Ectodermal cell (in vitro differentiated cells): ENCODE measurements at regions not wholly inside any gene's neighbourhood (a gene's known extent, or its start where the extent isn't known, plus 50 kb on each side); places are given as distances from the start of the nearest gene placed in this dataset.

Experiments used
- H3K27ac ChIP-seq: 2 replicates; pipeline ENCODE4 v1.7.0; 2013; ENCODE audit warnings: mild to moderate bottlenecking, low read depth, low read length; ENCODE audit not compliant: insufficient read depth, poor library complexity, severe bottlenecking
- H3K27me3 ChIP-seq: 2 replicates; pipeline ENCODE4 v1.7.0; 2013; ENCODE audit warnings: mild to moderate bottlenecking, low read length; ENCODE audit not compliant: insufficient read depth, control insufficient read depth, poor library complexity, severe bottlenecking
- H3K36me3 ChIP-seq: one replicate; pipeline ENCODE4 v1.7.0; 2013; ENCODE audit warnings: low read length; ENCODE audit not compliant: control insufficient read depth, insufficient read depth
- H3K4me1 ChIP-seq: one replicate; pipeline ENCODE4 v1.7.0; 2013; ENCODE audit warnings: low read length; ENCODE audit not compliant: control insufficient read depth, insufficient read depth
- H3K4me3 ChIP-seq: 2 replicates; pipeline ENCODE4 v1.7.0; 2013; ENCODE audit warnings: low read depth, low read length, control low read depth; ENCODE audit not compliant: insufficient read depth
- H3K9me3 ChIP-seq: 2 replicates; pipeline ENCODE4 v1.7.0; 2013; ENCODE audit warnings: mild to moderate bottlenecking, low read length, moderate library complexity; ENCODE audit not compliant: control insufficient read depth
- WGBS, 2 experiments: methylation state at CpG; one replicate each; pipeline ENCODE4 v1.1.7; 2013; ENCODE audit warnings: missing lambda C conversion rate in 2 of 2; 5-methylcytosine and 5-hydroxymethylcytosine counted together

DNA sequence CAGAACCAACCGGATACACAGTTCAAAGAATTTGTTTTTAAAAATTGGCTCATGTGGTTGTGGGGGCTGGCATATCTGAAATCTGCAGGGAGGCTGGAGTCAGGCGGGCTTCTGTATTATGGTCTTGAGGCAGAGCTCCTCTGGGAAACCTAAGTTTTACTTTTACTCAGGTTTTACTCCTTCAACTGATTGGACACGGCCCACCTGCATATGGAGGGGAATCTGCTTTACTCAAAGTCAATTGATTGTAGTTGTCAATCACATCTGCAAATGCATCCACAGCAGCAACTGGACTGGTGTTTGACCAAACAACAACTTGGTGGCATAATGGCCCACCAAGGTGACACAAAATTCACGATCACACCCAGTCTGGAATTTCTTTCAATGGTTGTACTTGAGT lies 103.4 kb downstream of the ERMARD start:
- H3K4me1 ChIP-seq: peaks cover 7% of the 10 kb centered on the region
- no peaks in the 10 kb centered on the region for H3K36me3 ChIP-seq
- H3K27ac ChIP-seq: no peak overlapping the region
- no peak overlapping the region for H3K4me3 ChIP-seq
- H3K9me3 ChIP-seq: no peaks in the 10 kb centered on the region
- 91 to 96% methylated on average over 4 of the region's 4 CpGs for WGBS, 2 experiments
- peaks cover 3% of the 10 kb centered on the region for H3K27me3 ChIP-seq

DNA sequence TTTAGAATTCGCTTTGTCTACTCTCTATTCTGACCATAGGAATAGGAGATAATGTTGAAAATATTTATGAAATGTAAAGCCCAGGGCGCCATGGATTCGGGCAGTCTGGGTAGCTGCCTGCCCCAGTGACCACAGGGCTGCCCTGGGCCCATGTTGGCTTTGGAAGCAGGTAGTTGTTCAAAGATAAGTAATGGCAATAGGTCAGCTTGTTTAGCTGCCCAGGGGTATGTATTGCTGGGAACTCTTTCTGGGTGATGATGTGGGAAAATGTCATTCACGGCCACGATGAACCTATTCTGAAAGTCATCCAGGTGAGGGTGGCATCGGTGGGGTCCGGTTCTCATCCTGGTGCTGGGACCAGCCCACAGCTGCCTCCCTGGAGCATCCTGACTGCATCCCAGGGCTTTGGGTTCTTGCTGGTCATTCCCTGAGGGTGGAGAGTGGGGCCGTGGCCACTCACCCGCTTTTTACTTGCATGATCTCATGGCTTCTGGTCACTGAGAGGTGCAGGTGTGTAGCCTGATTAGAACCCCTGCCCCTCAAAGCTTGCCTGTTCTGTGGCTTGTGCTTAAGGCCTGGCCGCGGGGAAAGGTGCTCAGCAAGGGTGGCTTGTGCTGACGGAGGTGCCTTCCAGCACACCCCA lies 102.8 kb downstream of the ERMARD start:
- WGBS, 2 experiments: 94% methylated on average over 12 of the region's 12 CpGs
- H3K27ac ChIP-seq: no peak overlapping the region
- H3K27me3 ChIP-seq: peaks cover 3% of the 10 kb centered on the region
- H3K4me1 ChIP-seq: peaks cover 7% of the 10 kb centered on the region
- no peaks in the 10 kb centered on the region for H3K9me3 ChIP-seq
- no peak overlapping the region for H3K4me3 ChIP-seq
- H3K36me3 ChIP-seq: no peaks in the 10 kb centered on the region

DNA sequence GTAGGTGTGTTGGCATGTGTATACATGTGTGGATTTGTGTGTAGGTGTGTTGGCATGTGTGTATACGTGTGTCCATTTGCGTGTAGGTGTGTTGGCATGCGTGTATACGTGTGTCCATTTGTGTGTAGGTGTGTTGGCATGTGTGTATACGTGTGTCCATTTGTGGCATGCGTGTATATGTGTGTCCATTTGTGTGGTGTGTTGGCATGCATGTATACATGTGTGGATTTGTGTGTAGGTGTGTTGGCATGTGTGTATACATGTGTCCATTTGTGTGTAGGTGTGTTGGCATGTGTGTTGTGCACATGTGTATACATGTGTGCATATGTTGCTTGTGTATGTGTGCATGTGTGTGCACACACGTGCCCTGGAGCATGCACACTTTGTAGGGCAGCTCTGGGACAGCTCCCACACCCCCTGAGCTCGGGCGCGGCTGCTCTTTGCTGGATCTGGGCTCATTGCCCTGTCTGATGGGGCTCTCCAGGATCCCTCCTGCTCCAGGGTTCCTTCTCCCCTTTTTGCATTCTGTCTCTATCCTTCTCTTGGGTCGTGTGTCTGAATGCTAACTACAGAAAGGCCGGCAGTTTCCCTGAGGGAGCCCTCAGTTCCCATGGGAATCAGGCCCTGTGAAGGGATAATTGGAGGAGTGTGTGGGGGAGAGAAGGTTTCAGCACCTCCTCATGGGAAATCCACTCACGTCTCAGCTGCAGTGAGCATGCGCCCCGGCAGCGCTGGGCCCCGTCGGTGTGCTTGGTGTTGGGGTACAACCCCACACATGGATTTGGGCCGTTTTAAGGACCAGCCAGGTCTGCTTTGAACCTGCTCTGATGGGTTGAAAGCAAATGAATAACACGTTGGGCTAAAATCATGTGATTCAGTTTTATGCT lies 102.0 kb downstream of the ERMARD start:
- H3K27ac ChIP-seq: no peak overlapping the region
- 95 to 96% methylated on average over 20 of the region's 20 CpGs for WGBS, 2 experiments
- peaks cover 7% of the 10 kb centered on the region for H3K4me1 ChIP-seq
- H3K27me3 ChIP-seq: peaks cover 3% of the 10 kb centered on the region
- no peaks in the 10 kb centered on the region for H3K9me3 ChIP-seq
- no peak overlapping the region for H3K4me3 ChIP-seq
- H3K36me3 ChIP-seq: no peaks in the 10 kb centered on the region

DNA sequence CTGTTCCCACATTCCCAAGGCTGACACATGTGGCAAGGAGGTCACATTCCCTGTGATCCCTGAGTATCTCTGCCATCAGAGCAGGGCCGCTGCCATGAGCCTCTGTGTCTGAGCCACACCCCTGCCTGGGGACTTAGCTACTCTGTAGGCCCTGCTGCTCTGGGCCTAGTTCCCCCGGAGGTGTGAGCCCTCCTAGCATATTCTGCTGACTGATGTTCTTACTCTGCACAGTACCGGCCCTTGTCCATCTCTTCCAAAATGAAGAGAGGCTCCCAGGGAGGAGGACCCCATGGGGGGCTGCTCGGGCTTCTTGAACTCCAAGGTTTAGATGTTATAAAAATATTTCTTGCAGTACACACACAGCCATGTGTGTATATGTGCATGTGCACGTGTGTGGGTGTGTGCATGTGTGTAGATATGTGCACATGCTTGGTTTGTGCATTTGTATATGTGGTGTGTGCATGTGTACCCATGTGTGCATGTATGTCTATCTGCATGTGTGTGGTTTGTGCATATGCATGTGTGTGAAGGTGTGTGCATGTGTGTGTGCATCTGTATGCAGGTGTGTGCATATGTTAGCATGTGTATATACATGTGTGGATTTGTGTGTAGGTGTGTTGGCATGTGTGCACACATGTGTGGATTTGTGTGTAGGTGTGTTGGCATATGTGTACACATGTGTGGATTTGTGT lies 101.2 kb downstream of the ERMARD start:
- peaks cover 3% of the 10 kb centered on the region for H3K27me3 ChIP-seq
- H3K36me3 ChIP-seq: no peaks in the 10 kb centered on the region
- no peaks in the 10 kb centered on the region for H3K9me3 ChIP-seq
- WGBS, 2 experiments: 86 to 87% methylated on average over 5 of the region's 5 CpGs
- H3K4me1 ChIP-seq: peaks cover 7% of the 10 kb centered on the region
- H3K27ac ChIP-seq: no peak overlapping the region
- H3K4me3 ChIP-seq: no peak overlapping the region

DNA sequence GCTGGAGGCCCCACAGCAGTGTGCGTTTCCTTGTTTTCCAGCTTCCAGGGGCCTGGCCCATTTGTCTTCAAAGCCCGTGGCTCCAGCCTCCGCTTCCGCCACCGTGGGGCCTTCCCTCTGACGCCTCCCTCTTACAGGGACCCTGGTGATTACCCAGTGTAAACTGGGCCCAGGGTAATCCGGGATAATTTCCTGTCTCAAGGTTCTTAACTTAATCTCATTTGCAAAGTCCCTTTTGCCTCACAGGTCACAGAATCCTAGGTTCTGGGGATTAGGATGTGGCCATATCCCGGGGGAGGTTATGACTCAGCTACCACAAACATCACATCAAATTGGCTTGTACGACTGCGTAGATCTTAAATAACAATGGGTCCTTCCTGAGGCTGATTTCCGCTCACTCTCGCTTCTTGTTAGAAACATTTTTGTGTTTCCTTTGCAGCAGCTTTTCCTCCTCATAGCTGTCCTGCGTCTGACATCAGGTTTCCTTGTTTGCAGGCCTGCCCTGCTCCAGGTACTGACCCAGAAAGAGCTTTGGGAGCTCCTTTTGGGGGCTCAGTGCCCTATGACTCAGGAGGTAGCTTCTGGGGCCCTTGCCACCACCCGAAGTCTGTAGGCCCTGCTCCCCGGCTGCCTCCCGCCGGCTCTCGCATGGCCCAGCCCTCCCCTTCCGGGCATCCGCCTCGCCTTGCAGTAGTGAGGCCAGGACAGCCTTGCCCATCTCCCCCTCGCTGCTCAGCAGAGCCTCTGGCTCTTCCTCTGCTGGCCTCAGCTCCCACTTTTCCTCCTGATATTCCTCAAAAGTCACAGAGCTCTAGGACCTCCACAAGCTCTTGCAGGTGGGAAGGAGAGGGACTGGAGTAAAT lies 100.5 kb downstream of the ERMARD start:
- WGBS, 2 experiments: 78 to 82% methylated on average over 22 of the region's 22 CpGs
- H3K4me3 ChIP-seq: no peak overlapping the region
- peaks cover 7% of the 10 kb centered on the region for H3K4me1 ChIP-seq
- no peaks in the 10 kb centered on the region for H3K36me3 ChIP-seq
- H3K9me3 ChIP-seq: no peaks in the 10 kb centered on the region
- no peak overlapping the region for H3K27ac ChIP-seq
- peaks cover 3% of the 10 kb centered on the region for H3K27me3 ChIP-seq

DNA sequence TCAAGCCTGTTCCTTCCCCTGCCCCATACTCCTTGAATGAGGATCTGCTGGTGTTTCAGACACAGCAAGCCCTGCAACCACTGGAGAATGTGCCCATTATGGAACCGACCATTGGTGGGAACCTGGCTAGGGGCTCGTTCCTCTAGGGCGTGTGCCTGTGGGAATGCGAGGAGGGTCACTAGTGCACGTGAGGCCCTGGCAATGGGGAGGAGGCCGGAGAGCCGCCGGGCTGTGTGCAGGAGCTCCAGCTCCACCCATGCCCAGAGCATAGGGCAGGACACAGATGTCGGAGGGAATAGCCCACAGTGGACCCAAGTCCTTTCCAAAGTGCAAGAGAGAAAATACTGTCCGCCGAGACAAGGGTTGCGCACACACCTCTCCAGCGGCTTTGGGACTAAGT lies 99.3 kb downstream of the ERMARD start:
- peaks cover 7% of the 10 kb centered on the region for H3K4me1 ChIP-seq

DNA sequence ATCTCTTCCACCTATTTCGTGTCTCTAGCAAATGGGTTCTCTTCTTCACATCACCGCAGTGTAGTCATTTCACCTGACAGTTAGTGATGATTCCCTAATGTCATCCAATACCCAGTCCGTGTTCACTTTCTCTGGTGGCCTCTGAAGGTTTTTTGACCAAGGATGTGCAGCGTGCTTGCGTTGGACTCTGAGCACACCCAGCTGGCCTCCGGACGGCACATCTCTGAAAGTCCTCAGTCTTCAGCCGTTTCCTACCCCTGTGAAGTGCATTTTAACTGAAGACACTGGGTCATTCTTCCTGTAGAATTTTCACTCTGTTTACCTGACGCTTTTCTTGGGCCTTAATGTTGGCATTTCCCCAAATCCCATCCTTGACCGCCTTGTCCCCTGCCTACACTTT lies 98.7 kb downstream of the ERMARD start:
- 93 to 95% methylated on average over 10 of the region's 10 CpGs for WGBS, 2 experiments
- Histone ChIP-seq H3K36me3 (no peaks in the 10 kb centered on the region), H3K27me3 (peaks cover 3% of the 10 kb centered on the region), H3K4me3 (no peak overlapping the region), H3K27ac (no peak overlapping the region), H3K4me1 (peaks cover 7% of the 10 kb centered on the region), H3K9me3 (no peaks in the 10 kb centered on the region)

More for the DNA sequence above, 99.3 kb downstream of the ERMARD start:
- H3K36me3 ChIP-seq: no peaks in the 10 kb centered on the region
- no peak overlapping the region for H3K4me3 ChIP-seq
- H3K27ac ChIP-seq: no peak overlapping the region
- WGBS, 2 experiments: 95 to 96% methylated on average over 13 of the region's 13 CpGs
- H3K27me3 ChIP-seq: peaks cover 3% of the 10 kb centered on the region
- H3K9me3 ChIP-seq: no peaks in the 10 kb centered on the region

DNA sequence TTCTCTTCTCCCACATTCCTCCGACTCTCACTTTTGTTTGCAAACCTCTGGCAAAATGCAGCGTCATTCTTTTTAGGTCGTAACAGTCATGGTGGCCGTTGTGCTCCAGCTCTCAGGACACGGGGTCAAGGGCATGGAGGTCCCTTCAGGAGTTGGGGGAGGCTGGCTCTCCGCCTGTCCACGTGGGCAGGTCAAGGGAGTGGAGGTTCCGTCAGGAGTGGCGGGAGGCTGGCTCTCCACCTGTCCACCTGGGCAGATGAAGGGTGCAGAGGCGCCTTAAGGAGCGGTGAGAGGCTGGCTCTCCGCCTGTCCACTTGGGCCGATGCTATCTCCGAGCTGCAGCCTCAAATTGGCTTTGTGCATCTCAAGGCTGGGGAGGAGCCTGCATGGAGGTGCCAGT lies 98.0 kb downstream of the ERMARD start:
- Histone ChIP-seq H3K4me1 (peaks cover 7% of the 10 kb centered on the region), H3K36me3 (no peaks in the 10 kb centered on the region), H3K4me3 (no peak overlapping the region), H3K27ac (no peak overlapping the region), H3K27me3 (peaks cover 3% of the 10 kb centered on the region), H3K9me3 (no peaks in the 10 kb centered on the region)
- WGBS, 2 experiments: 94 to 96% methylated on average over 14 of the region's 14 CpGs

DNA sequence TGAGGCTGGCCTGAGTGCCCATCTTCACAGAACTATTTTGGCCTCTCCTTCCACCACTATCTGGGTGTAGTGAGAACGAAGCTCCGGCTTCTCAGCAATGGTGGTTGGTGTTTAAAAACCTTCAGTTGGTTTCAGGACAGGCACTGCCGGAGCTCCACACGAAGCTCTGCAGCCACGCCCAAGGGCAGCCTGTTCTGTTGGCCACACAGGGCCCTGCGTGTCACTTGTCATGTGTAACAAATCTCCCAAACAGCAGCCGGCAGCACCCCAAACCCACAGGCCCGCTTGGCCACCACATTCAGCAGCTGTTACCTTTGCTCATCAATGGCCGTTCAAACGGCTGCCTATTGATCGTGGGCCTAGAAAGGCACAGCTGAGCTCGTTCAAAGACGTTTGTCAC lies 97.5 kb downstream of the ERMARD start:
- Histone ChIP-seq H3K4me3 (no peak overlapping the region), H3K9me3 (no peaks in the 10 kb centered on the region), H3K27me3 (peaks cover 3% of the 10 kb centered on the region), H3K36me3 (no peaks in the 10 kb centered on the region), H3K4me1 (peaks cover 7% of the 10 kb centered on the region), H3K27ac (no peak overlapping the region)
- WGBS, 2 experiments: 93 to 95% methylated on average over 13 of the region's 13 CpGs
